Smooth muscle cell (in vitro differentiated cells): ENCODE measurements at regions not wholly inside any gene's neighbourhood (a gene's known extent, or its start where the extent isn't known, plus 50 kb on each side); places are given as distances from the start of the nearest gene placed in this dataset.

Experiments
- DNase-seq: peaks from one replicate; lab custom pipeline; 2025; ENCODE audit not compliant: unreplicated experiment; lab: John Stamatoyannopoulos, UW
- H2AFZ ChIP-seq: fragments of 200-600 bp; sonication (generic); 2 replicates; pipeline ENCODE4 v1.6.0; 2016; ENCODE audit warnings: antibody characterized with exemption, low read depth, mild to moderate bottlenecking
- H3F3A ChIP-seq: fragments of 200-600 bp; sonication (generic); 2 replicates; pipeline ENCODE4 v1.6.0; 2017; ENCODE audit warnings: antibody characterized with exemption, low read depth
- H3K27ac ChIP-seq: fragments of 200-600 bp; sonication (generic); 2 replicates; pipeline ENCODE4 v1.5.1; 2016; ENCODE audit warnings: low read depth, mild to moderate bottlenecking
- H3K27me3 ChIP-seq: fragments of 200-600 bp; sonication (generic); 2 replicates; pipeline ENCODE4 v1.6.1; 2016; ENCODE audit warnings: low read depth, mild to moderate bottlenecking
- H3K36me3 ChIP-seq: fragments of 200-600 bp; sonication (generic); 2 replicates; pipeline ENCODE4 v1.5.1; 2016; ENCODE audit warnings: low read depth
- H3K4me1 ChIP-seq: fragments of 200-600 bp; sonication (generic); 2 replicates; pipeline ENCODE4 v1.5.1; 2016; ENCODE audit warnings: low read depth
- H3K4me2 ChIP-seq: fragments of 200-600 bp; sonication (generic); 2 replicates; pipeline ENCODE4 v1.6.0; 2016; ENCODE audit warnings: mild to moderate bottlenecking
- H3K4me3 ChIP-seq: fragments of 200-600 bp; sonication (generic); 2 replicates; pipeline ENCODE4 v1.5.1; 2016; ENCODE audit warnings: mild to moderate bottlenecking
- H3K79me2 ChIP-seq: fragments of 200-600 bp; sonication (generic); 2 replicates; pipeline ENCODE4 v1.6.0; 2016; ENCODE audit warnings: low read depth, mild to moderate bottlenecking
- H3K9ac ChIP-seq: fragments of 200-600 bp; sonication (generic); 2 replicates; pipeline ENCODE4 v1.6.0; 2016; ENCODE audit warnings: low read depth
- H3K9me3 ChIP-seq: fragments of 200-600 bp; sonication (generic); replicated peaks from 2 replicates; pipeline ENCODE4 v1.5.1; 2016; ENCODE audit warnings: low read depth
- H4K20me1 ChIP-seq: fragments of 200-600 bp; sonication (generic); 2 replicates; pipeline ENCODE4 v1.6.0; 2016; ENCODE audit warnings: low read depth
- CTCF ChIP-seq: fragments of 200-600 bp; sonication (generic); IDR thresholded peaks from 2 replicates; pipeline ENCODE4 v1.5.1; 2017; ENCODE audit warnings: borderline replicate concordance, mild to moderate bottlenecking, antibody characterized with exemption; ENCODE audit not compliant: insufficient read depth, poor library complexity, severe bottlenecking
- WGBS: methylation state at CpG from one replicate; pipeline ENCODE4 v1.1.7; 2016; ENCODE audit warnings: low lambda C conversion rate; 5-methylcytosine and 5-hydroxymethylcytosine counted together

GRCh38 chr5:175223291-175223690 lies 220.7 kb downstream of the DRD1 start:
- Histone ChIP-seq H3K27ac (no peak overlapping the region), H3K36me3 (no peaks in the 10 kb centered on the region), H3K9me3 (no peaks in the 10 kb centered on the region), H4K20me1 (no peaks in the 10 kb centered on the region), H2AFZ (no peak overlapping the region), H3K4me3 (no peak overlapping the region), H3K27me3 (no peaks in the 10 kb centered on the region), H3F3A (no peaks in the 10 kb centered on the region), H3K4me1 (peaks cover 3% of the 10 kb centered on the region), H3K4me2 (no peak overlapping the region), H3K79me2 (no peaks in the 10 kb centered on the region), H3K9ac (no peak overlapping the region)
- TF ChIP-seq CTCF: no peak
- 82% methylated on average over 7 of the region's 7 CpGs for WGBS
- DNase-seq: no peak

- no peak for DNase-seq
- WGBS: 86% methylated on average over 2 of the region's 2 CpGs
- Histone ChIP-seq H3K36me3 (no peaks in the 10 kb centered on the region), H3K9ac (no peak overlapping the region), H3K4me1 (peaks cover 3% of the 10 kb centered on the region), H3K4me2 (no peak overlapping the region), H3K27me3 (no peaks in the 10 kb centered on the region), H3K27ac (no peak overlapping the region), H3F3A (no peaks in the 10 kb centered on the region), H2AFZ (no peak overlapping the region), H3K79me2 (no peaks in the 10 kb centered on the region), H3K9me3 (no peaks in the 10 kb centered on the region), H4K20me1 (no peaks in the 10 kb centered on the region), H3K4me3 (no peak overlapping the region)
- no peak for TF ChIP-seq CTCF
Measured at GRCh38 chr5:175222621-175223020, 221.4 kb downstream of the DRD1 start.

- no peak overlapping the region for H3K27ac ChIP-seq
- H3K4me1 ChIP-seq: peaks cover 3% of the 10 kb centered on the region
- no peak for DNase-seq
- H3K4me2 ChIP-seq: no peak overlapping the region
- no peak overlapping the region for H3K9ac ChIP-seq
- H4K20me1 ChIP-seq: no peaks in the 10 kb centered on the region
- no peaks in the 10 kb centered on the region for H3F3A ChIP-seq
- no peak for TF ChIP-seq CTCF
- no peak overlapping the region for H2AFZ ChIP-seq
- no peaks in the 10 kb centered on the region for H3K79me2 ChIP-seq
- no peaks in the 10 kb centered on the region for H3K36me3 ChIP-seq
- WGBS: 28% methylated on average over 1 of the region's 1 CpG
- H3K9me3 ChIP-seq: no peaks in the 10 kb centered on the region
- H3K4me3 ChIP-seq: no peak overlapping the region
- no peaks in the 10 kb centered on the region for H3K27me3 ChIP-seq
Measured at GRCh38 chr5:175220549-175220948, 223.4 kb downstream of the DRD1 start.

- TF ChIP-seq CTCF: no peak
- Histone ChIP-seq H3K4me2 (peak overlapping the region; percentile 27), H3K9ac (no peak overlapping the region), H3K27ac (no peak overlapping the region), H3F3A (no peaks in the 10 kb centered on the region), H2AFZ (peak overlapping the region; percentile 5), H3K79me2 (no peaks in the 10 kb centered on the region), H3K9me3 (no peaks in the 10 kb centered on the region), H3K4me1 (peaks cover 3% of the 10 kb centered on the region), H3K4me3 (no peak overlapping the region), H3K27me3 (no peaks in the 10 kb centered on the region), H4K20me1 (no peaks in the 10 kb centered on the region), H3K36me3 (no peaks in the 10 kb centered on the region)
- DNase-seq: no peak
- WGBS: 35% methylated on average over 2 of the region's 2 CpGs
Measured at GRCh38 chr5:175219366-175219765, 224.6 kb downstream of the DRD1 start.
